SIG-M5 treated with dmso at 0.1 percent for 504 hours (cell line): ENCODE measurements at regions not wholly inside any gene's neighbourhood (a gene's known extent, or its start where the extent isn't known, plus 50 kb on each side); places are given as distances from the start of the nearest gene placed in this dataset.
"Not testable (repeated sequence)": the region's sequence is repeated elsewhere in the genome, so short reads cannot be mapped to it uniquely, and the experiment has no call there.

Source experiments
- DNase-seq: peaks from one replicate; lab custom pipeline; 2025; ENCODE audit not compliant: unreplicated experiment; lab: John Stamatoyannopoulos, UW

DNA sequence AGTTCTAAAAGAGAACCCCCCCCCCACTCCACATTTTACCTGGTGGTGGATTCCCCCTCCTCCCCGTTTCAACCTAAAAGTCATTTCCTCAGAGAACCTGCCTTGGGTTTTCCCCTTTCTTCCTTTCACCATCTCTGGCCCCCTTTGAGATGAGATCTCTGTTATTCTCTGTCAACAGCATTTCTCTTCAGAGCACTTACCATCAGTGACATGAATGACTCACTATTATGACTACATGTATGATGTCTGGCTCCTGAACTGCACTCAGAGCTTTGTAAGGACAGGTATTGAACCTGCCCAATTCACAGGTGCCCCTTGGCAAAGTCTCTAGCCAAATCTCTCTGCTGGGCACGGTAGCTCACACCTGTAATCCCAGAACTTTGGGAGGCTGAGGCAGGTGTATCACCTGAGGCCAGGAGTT is 61.4 kb upstream of the JARID2 start:
- no peak for DNase-seq

GRCh38 chr6:15185111-15185510 is 60.8 kb upstream of the JARID2 start:
- not testable (repeated sequence) for DNase-seq

DNA sequence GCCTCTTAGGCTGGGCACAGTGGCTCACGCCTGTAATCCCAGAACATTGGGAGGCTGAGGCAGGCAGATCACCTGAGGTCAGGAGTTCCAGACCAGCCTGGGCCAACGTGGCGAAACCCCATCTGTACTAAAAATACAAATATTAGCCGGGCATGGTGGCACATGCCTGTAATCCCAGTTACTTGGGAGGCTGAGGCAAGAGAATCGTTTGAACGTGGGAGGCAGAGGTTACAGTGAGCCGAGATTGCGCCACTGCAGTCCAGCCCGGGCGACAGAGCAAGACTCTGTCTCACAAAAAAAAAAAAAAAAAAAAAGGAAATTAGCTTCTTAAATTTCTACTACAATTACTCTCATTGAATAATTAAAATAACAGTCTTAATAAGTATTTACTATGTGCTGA is 52.4 kb upstream of the JARID2 start:
- not testable (repeated sequence) for DNase-seq

- peak; percentile 74 for DNase-seq
These were observed 51.4 kb upstream of the JARID2 start for GRCh38 chr6:15194453-15194852.
